Mesothelial cell of epicardium (in vitro differentiated cells): ENCODE measurements at regions not wholly inside any gene's neighbourhood (a gene's known extent, or its start where the extent isn't known, plus 50 kb on each side); places are given as distances from the start of the nearest gene placed in this dataset.

ENCODE experiments used
- DNase-seq, 2 experiments: peaks; one replicate each; pipeline ENCODE4 v3.0.0; 2021; ENCODE audit warnings: low spot score in 2 of 2; ENCODE audit not compliant: unreplicated experiment in 2 of 2
- H3K27ac Mint-ChIP-seq: 2 replicates; pipeline ENCODE4 v1.8.0; 2021; ENCODE audit warnings: mixed read lengths
- H3K27me3 Mint-ChIP-seq: 2 replicates; pipeline ENCODE4 v1.8.0; 2021; ENCODE audit warnings: low read depth, mixed read lengths
- H3K36me3 Mint-ChIP-seq: 2 replicates; pipeline ENCODE4 v1.8.0; 2021; ENCODE audit warnings: mixed read lengths
- H3K4me1 Mint-ChIP-seq: 2 replicates; pipeline ENCODE4 v1.8.0; 2021; ENCODE audit warnings: mixed read lengths
- H3K4me3 Mint-ChIP-seq: 2 replicates; pipeline ENCODE4 v1.8.0; 2021; ENCODE audit warnings: mild to moderate bottlenecking, moderate library complexity, mixed read lengths
- H3K9me3 Mint-ChIP-seq: 2 replicates; pipeline ENCODE4 v1.8.0; 2021; ENCODE audit warnings: mixed read lengths
- TF ChIP-seq, protein P1 (sequence below): fragments of 200-600 bp; sonication (generic); IDR thresholded peaks from one replicate; pipeline ENCODE4 v1.5.0; 2021; ENCODE audit warnings: antibody characterized with exemption; ENCODE audit not compliant: unreplicated experiment

DNA sequence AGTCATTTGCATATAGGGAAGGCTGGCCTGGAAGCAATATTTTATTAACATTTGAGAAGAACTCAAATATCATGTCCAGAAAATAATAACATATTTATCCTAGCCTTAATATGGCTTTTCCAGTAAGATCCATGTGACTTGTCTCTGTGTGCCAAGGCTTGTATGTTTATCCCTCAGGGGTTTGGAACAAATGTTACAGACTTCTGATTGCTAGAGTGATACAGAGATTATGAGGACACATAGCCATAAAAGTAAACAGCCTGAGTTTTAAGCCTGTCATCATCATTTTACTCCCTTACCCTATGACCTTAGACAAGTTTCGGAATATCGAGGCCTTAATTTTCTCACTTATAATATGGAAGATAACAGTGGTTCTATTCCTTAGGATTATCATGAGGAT is 338.1 kb downstream of the GPAT3 start:
- TF ChIP-seq, protein P1, sequence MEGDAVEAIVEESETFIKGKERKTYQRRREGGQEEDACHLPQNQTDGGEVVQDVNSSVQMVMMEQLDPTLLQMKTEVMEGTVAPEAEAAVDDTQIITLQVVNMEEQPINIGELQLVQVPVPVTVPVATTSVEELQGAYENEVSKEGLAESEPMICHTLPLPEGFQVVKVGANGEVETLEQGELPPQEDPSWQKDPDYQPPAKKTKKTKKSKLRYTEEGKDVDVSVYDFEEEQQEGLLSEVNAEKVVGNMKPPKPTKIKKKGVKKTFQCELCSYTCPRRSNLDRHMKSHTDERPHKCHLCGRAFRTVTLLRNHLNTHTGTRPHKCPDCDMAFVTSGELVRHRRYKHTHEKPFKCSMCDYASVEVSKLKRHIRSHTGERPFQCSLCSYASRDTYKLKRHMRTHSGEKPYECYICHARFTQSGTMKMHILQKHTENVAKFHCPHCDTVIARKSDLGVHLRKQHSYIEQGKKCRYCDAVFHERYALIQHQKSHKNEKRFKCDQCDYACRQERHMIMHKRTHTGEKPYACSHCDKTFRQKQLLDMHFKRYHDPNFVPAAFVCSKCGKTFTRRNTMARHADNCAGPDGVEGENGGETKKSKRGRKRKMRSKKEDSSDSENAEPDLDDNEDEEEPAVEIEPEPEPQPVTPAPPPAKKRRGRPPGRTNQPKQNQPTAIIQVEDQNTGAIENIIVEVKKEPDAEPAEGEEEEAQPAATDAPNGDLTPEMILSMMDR = no peak
- no peaks in the 10 kb centered on the region for H3K9me3 Mint-ChIP-seq
- no peak overlapping the region for H3K4me3 Mint-ChIP-seq
- H3K27ac Mint-ChIP-seq = no peak overlapping the region
- no peaks in the 10 kb centered on the region for H3K4me1 Mint-ChIP-seq
- H3K27me3 Mint-ChIP-seq = no peaks in the 10 kb centered on the region
- DNase-seq = no peak
- no peaks in the 10 kb centered on the region for H3K36me3 Mint-ChIP-seq

DNA sequence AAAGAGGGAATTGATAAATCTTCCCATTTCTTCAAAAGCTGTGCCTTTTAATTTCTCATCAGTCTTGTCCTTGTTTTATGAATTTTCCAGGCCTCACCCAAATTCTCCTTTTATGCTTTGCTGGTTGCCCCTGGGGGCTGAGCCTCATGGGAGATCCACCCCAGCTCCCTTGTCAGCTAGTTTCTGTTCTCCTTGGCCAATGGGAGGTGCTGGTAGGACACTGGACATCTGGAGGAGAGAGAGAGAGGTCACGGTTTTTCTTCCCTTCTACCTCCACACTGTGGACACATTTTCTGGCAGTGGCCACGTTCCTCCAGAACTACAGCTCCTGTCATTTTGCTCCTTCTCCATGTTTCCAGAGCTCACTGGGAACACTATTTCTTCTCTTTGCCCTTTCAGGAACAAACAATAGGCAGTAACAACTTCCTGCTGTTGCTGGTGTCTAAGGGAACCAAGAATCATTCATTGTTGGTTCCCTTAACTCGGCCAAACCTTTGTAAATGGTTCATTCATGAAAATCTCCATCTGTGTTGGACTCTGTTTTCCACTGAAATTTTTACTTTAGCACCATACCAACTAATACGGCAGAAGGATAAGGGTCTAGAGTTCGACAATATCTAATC is 334.5 kb downstream of the GPAT3 start:
- H3K4me1 Mint-ChIP-seq = peaks cover 1% of the 10 kb centered on the region
- H3K4me3 Mint-ChIP-seq = no peak overlapping the region
- TF ChIP-seq, protein P1 = no peak
- H3K27me3 Mint-ChIP-seq = no peaks in the 10 kb centered on the region
- H3K9me3 Mint-ChIP-seq = no peaks in the 10 kb centered on the region
- no peak for DNase-seq
- H3K27ac Mint-ChIP-seq = no peak overlapping the region
- H3K36me3 Mint-ChIP-seq = no peaks in the 10 kb centered on the region

DNA sequence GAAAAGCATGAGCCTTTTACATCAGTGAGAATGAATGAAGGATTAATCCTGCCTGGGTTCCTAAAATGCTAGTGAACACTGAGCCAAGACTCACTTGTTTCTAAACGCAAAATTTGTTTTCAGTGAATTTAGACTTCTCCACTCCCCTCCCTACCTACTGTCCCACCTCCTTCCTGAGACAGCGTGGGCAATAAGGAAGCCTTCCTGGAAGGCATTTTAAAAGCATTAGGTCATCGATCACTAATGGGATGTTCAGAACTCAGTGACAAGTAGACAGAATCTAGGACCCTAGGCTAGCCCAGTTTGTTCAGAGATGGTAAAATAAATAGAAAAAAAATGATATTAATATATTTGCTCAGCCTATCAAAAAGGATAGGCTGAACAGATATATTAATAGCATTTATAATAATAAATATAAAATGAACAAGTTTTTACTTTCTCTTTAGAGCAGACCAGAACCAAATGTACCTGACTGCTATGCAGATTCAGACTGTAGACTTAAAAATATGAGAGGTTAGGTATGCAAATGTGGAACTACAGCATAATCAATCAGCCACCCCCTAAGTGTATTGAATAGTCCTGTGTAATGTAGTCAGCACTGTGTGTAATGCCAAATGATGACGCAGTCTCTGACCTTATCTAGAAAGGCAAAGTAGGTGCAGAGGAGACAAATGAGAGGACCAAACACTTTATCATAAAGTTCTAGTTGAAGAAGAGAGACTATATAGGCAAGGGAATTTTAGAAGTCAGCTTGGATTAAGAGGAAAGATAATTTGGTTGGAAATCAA is 331.1 kb downstream of the GPAT3 start:
- DNase-seq = no peak
- Mint-ChIP-seq H3K27me3 (peaks cover 1% of the 10 kb centered on the region), H3K27ac (no peak overlapping the region), H3K4me3 (no peak overlapping the region), H3K9me3 (no peaks in the 10 kb centered on the region), H3K4me1 (peaks cover 1% of the 10 kb centered on the region), H3K36me3 (no peaks in the 10 kb centered on the region)
- TF ChIP-seq, protein P1 = no peak

DNA sequence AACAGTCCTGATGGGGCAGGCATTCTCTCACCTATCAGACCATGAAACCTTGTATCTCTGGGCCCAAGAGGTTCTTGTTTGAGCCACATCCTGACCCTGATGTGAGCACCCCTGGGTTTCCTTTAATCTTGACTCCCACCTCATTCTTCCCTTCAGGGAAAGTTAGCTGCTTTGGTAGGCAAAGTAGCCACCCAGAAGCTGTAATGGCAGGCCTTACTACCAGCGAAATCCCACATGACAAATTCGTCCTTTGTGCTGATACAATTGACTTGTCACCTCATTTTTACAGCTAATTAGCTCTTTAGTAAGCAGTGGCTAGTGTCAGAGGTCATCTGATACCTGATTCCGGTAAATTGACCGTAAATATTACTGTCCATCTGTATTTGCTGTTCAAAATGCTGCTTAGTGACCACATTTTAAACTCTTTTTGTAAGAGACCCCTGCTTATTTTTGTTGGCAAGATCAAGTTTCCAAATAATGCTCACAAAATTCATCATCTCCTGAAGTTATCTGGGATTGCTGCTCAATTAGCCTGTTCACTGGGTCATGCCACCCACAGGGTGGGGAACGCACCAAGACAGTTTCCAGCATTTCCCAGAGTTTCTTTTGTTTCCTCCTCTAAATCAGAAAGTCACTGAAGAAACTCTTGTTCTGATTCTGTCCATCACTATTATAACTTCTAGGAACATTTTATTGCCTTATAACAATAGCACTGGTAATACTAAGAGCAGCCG is 329.7 kb downstream of the GPAT3 start:
- H3K27ac Mint-ChIP-seq = no peak overlapping the region
- H3K4me3 Mint-ChIP-seq = no peak overlapping the region
- TF ChIP-seq, protein P1 = no peak
- peaks cover 1% of the 10 kb centered on the region for H3K4me1 Mint-ChIP-seq
- no peaks in the 10 kb centered on the region for H3K36me3 Mint-ChIP-seq
- no peak for DNase-seq
- H3K9me3 Mint-ChIP-seq = no peaks in the 10 kb centered on the region
- peaks cover 1% of the 10 kb centered on the region for H3K27me3 Mint-ChIP-seq

DNA sequence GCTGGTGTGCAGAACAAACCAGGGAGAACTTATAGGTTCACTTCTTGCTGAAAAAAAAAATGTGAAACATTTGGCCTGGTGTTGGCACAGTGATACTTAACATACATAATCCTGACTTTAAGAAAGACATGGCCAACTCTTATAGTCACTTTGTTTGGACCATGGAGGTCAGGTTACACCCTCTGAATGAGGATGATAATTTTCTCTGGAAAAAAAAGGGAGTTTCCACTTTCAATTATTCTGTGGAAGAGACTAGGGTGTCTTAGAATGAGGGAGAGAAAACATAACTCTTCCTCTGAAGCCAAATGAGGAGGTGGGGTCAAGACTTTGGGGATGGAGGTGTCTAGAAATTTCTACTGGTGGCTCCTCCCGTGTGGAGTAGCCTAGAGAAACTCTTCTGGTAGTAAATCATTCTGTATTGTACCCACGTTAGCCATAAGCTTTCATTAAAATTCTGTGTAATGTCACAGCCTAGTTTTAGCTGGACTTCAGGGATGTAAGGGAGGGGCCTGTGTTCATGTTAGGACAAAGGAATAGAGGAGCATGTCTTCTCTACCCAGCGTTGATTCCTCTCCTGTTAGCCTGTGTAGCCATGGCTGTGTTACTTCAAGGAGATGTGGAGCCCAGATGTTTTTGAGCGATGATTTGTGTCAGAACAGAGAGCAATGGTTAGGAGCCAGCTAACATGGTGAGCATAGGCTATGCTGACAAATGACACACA is 328.3 kb downstream of the GPAT3 start:
- H3K27ac Mint-ChIP-seq = no peak overlapping the region
- no peak overlapping the region for H3K4me3 Mint-ChIP-seq
- peaks cover 1% of the 10 kb centered on the region for H3K27me3 Mint-ChIP-seq
- H3K36me3 Mint-ChIP-seq = no peaks in the 10 kb centered on the region
- TF ChIP-seq, protein P1 = no peak
- H3K9me3 Mint-ChIP-seq = no peaks in the 10 kb centered on the region
- DNase-seq = no peak
- H3K4me1 Mint-ChIP-seq = peaks cover 1% of the 10 kb centered on the region
